Activated CD8-positive, alpha-beta T cell treated with anti-CD3 and anti-CD28 coated beads for 36 hours (primary cell): ENCODE measurements at regions not wholly inside any gene's neighbourhood (a gene's known extent, or its start where the extent isn't known, plus 50 kb on each side); places are given as distances from the start of the nearest gene placed in this dataset.
A peak's percentile ranks its signal among the peaks of the same experiment; 100 is the strongest.
"Not testable (repeated sequence)": the region's sequence is repeated elsewhere in the genome, so short reads cannot be mapped to it uniquely, and the experiment has no call there.

Experiments used
- ATAC-seq: fragments of 200-7000 bp; cut with Tn5 transposase; one replicate; pipeline ENCODE4 v1.10.0; 2021; ENCODE audit warnings: mild to moderate bottlenecking, moderate library complexity
- CTCF ChIA-PET: fragments of 350-600 bp; sonication (Branson Sonifier 250); formaldehyde crosslinking; loops from one replicate; lab custom pipeline; 2021; ENCODE audit warnings: antibody characterized with exemption; lab: Charles Lee
- POLR2A ChIA-PET: fragments of 350-600 bp; sonication (Branson Sonifier 250); formaldehyde crosslinking; loops from one replicate; lab custom pipeline; 2021; ENCODE audit warnings: antibody characterized with exemption; lab: Charles Lee
- DNase-seq: peaks from one replicate; pipeline ENCODE4 v3.0.0-alpha.2; 2020
- H3K27ac Mint-ChIP-seq: one replicate; pipeline ENCODE4 v1.8.0; 2021; ENCODE audit warnings: mild to moderate bottlenecking, mixed read lengths
- H3K27me3 Mint-ChIP-seq: one replicate; pipeline ENCODE4 v1.8.0; 2021; ENCODE audit warnings: mixed read lengths
- H3K36me3 Mint-ChIP-seq: one replicate; pipeline ENCODE4 v1.8.0; 2021; ENCODE audit warnings: low read depth, mixed read lengths
- H3K4me1 Mint-ChIP-seq: one replicate; pipeline ENCODE4 v1.8.0; 2021; ENCODE audit warnings: low read depth, mixed read lengths
- H3K4me3 Mint-ChIP-seq: one replicate; pipeline ENCODE4 v1.8.0; 2021; ENCODE audit warnings: mild to moderate bottlenecking, moderate library complexity, mixed read lengths
- H3K9me3 Mint-ChIP-seq: one replicate; pipeline ENCODE4 v1.8.0; 2021; ENCODE audit warnings: mixed read lengths
- intact Hi-C: fragments of 100-400 bp; cut with micrococcal nuclease; formaldehyde crosslinking; loops from one replicate; pipeline ENCODE4 v1.10.0; 2022
- TF ChIP-seq, protein P1 (sequence below): fragments of 200-600 bp; IDR thresholded peaks from one replicate; pipeline ENCODE4 v1.8.0; 2022; ENCODE audit warnings: antibody characterized with exemption, mild to moderate bottlenecking

DNA sequence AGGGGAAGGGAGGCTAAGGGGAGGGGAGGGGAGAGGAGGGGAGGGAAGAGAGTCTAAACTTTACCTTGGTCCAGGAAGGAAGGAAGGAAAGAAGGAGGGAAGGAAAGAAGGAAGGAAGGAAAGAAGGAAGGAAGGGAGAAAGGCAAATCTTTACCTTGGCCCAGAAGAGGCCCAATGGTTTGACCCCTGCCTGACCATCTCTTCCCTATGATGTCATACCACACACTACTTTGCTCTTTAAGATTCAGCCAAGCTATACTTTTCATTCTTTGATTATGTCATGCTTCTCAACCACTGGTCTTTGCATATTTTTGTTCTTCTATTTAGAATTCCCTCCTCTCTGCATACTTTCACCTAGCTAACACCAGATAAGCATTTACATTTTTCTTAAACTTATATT, 1077.5 kb downstream of the PCDH9 start:
- Mint-ChIP-seq H3K4me1 (no peaks in the 10 kb centered on the region), H3K36me3 (no peaks in the 10 kb centered on the region), H3K27ac (no peak overlapping the region), H3K27me3 (no peaks in the 10 kb centered on the region), H3K4me3 (no peak overlapping the region), H3K9me3 (no peaks in the 10 kb centered on the region)
- TF ChIP-seq, protein P1, sequence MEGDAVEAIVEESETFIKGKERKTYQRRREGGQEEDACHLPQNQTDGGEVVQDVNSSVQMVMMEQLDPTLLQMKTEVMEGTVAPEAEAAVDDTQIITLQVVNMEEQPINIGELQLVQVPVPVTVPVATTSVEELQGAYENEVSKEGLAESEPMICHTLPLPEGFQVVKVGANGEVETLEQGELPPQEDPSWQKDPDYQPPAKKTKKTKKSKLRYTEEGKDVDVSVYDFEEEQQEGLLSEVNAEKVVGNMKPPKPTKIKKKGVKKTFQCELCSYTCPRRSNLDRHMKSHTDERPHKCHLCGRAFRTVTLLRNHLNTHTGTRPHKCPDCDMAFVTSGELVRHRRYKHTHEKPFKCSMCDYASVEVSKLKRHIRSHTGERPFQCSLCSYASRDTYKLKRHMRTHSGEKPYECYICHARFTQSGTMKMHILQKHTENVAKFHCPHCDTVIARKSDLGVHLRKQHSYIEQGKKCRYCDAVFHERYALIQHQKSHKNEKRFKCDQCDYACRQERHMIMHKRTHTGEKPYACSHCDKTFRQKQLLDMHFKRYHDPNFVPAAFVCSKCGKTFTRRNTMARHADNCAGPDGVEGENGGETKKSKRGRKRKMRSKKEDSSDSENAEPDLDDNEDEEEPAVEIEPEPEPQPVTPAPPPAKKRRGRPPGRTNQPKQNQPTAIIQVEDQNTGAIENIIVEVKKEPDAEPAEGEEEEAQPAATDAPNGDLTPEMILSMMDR: no peak
- POLR2A ChIA-PET: no interaction called here
- CTCF ChIA-PET: no interaction called here
- no peak for ATAC-seq
- intact Hi-C loops: no loop called here
- no peak for DNase-seq

DNA sequence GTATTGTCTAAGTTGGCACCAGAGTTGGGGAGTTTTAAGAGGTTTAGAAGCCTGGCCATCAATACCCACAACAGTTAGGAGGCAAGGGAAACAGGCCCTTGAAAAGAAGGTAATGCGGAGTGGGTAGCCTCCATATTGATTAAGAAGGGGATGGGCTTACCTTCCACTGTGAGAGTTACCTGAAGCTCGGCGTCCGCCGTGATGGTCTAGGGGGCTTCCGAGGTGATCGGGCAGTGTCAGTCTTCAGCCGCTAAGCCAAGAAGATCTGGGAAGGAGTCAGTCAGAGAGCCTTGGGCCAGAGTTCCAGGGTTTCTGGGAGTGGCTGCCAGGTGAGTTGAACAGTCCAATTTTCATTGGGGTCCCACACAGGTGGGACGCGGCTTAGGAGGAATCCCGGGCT, 1085.8 kb downstream of the PCDH9 start:
- H3K36me3 Mint-ChIP-seq, H3K27ac Mint-ChIP-seq, H3K27me3 Mint-ChIP-seq, H3K4me1 Mint-ChIP-seq, DNase-seq, CTCF ChIA-PET, H3K9me3 Mint-ChIP-seq, ATAC-seq, POLR2A ChIA-PET, H3K4me3 Mint-ChIP-seq, intact Hi-C loops: not testable (repeated sequence)

DNA sequence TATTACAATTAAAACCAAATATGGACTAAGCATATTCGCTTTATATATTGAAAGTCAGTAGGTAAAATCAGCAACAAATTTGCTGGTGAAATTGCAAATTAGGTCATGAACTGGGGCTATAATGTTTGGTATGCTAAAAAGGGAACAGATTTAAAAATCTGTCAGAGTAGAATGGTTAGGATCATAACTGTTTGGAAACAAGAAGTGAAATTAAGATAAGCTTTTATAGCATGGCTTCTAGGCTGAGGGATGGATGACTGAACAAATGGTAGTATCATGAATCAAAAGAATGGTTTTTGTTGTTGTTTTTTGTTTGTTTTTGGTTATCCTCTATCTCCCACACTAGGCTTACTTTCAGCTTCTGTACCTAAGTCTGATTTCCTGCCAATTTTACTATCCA, 1090.4 kb downstream of the PCDH9 start:
- DNase-seq: no peak
- Mint-ChIP-seq H3K9me3 (no peaks in the 10 kb centered on the region), H3K4me3 (no peak overlapping the region), H3K36me3 (no peaks in the 10 kb centered on the region), H3K27me3 (no peaks in the 10 kb centered on the region), H3K4me1 (no peaks in the 10 kb centered on the region), H3K27ac (no peak overlapping the region)
- ATAC-seq: no peak
- TF ChIP-seq, protein P1: no peak
- intact Hi-C loops: no loop called here
- ChIA-PET POLR2A (no interaction called here), CTCF (no interaction called here)

DNA sequence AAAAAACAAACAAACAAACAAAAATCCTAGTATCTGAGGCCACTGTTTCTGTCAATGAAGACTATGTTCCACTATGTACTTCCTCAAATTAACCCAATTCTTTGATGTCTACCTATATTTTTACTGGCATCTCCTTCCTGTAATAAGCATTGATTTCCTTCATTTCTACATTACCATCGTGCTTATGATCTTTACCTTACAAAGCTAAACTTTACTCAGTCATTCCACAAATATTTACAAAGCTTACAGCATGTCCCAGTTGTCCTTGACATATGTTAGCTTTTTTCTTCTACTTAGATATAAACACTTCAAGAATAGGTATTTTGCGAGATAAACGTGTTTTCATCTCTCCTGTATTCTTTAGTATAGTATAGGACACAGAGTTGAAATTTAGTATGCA, 1090.9 kb downstream of the PCDH9 start:
- no peaks in the 10 kb centered on the region for H3K9me3 Mint-ChIP-seq
- H3K27ac Mint-ChIP-seq: no peak overlapping the region
- no peaks in the 10 kb centered on the region for H3K4me1 Mint-ChIP-seq
- no peak for DNase-seq
- intact Hi-C loops: no loop called here
- TF ChIP-seq, protein P1: no peak
- no peaks in the 10 kb centered on the region for H3K36me3 Mint-ChIP-seq
- no peaks in the 10 kb centered on the region for H3K27me3 Mint-ChIP-seq
- ATAC-seq: no peak
- ChIA-PET POLR2A (no interaction called here), CTCF (no interaction called here)
- H3K4me3 Mint-ChIP-seq: no peak overlapping the region

DNA sequence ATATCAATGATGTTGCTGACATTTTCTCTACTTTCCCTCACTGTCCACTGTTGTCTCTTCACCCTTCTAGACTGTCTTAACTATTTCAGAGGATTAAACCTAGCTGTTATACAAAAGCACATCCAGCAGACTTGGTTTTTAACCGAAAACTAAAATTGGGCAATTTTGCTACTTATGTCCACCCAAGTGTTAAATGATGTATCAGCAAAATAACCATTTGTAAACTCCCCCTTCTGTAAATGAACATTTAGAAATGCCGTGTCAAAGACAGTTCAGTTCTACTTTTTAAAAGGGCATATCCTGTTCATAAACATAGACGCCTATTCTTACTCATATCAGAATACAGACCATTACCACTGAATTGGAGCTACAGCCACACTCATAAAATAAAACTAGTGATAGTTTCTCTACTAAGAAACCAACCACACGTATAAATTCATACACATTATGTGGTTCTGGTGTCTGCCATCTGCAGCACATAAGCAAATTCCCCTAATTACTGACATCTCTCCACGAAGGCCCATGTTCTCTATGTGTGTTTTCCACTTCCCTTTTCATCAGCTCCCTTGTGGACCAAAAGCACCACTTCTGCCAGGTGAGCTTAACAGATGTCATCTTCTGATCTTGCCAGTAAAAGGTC, 1091.8 kb downstream of the PCDH9 start:
- peak; percentile 13 for ATAC-seq
- Mint-ChIP-seq H3K27ac (no peak overlapping the region), H3K4me3 (no peak overlapping the region), H3K9me3 (no peaks in the 10 kb centered on the region), H3K27me3 (no peaks in the 10 kb centered on the region), H3K36me3 (no peaks in the 10 kb centered on the region), H3K4me1 (no peaks in the 10 kb centered on the region)
- TF ChIP-seq, protein P1: no peak
- POLR2A ChIA-PET: no interaction called here
- intact Hi-C loops: no loop called here
- DNase-seq: no peak
- CTCF ChIA-PET: no interaction called here

DNA sequence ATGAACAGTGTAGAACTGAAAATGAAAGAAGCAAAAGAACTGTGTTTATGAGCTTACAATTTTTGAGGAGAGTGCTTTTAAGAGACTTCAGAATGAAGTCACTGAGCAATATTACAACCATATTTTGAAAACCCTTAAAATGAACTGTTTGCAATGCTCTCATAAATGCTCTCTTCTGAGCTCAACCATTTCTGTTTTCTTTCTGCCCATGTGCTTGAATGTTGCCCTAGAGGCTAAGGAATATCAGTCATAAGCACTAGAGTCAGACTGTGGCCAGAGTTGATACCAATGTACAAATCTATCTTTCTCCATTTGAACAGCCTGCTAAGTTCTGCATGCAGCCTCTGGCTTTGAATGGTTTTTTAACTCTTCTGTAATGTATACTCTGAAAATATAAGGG, 1092.8 kb downstream of the PCDH9 start:
- H3K4me1 Mint-ChIP-seq: no peaks in the 10 kb centered on the region
- no peak overlapping the region for H3K4me3 Mint-ChIP-seq
- TF ChIP-seq, protein P1: no peak
- intact Hi-C loops: no loop called here
- ChIA-PET POLR2A (no interaction called here), CTCF (no interaction called here)
- H3K9me3 Mint-ChIP-seq: no peaks in the 10 kb centered on the region
- DNase-seq: no peak
- no peaks in the 10 kb centered on the region for H3K27me3 Mint-ChIP-seq
- H3K36me3 Mint-ChIP-seq: no peaks in the 10 kb centered on the region
- ATAC-seq: no peak
- H3K27ac Mint-ChIP-seq: no peak overlapping the region
